ENCODE measurements at regions not wholly inside any gene's neighbourhood (a gene's known extent, or its start where the extent isn't known, plus 50 kb on each side); places are given as distances from the start of the nearest gene placed in this dataset.

- TF ChIP-seq KDM5A (IDR thresholded peaks at IDR 0.05; ENCODE audit: low read length) (no peak), JUND (IDR thresholded peaks at IDR 0.05; ENCODE audit: low read length) (no peak), RBBP5 (IDR thresholded peaks at IDR 0.05; ENCODE audit: borderline replicate concordance, low read depth, low read length) (no peak), EGR1 (IDR thresholded peaks at IDR 0.05; ENCODE audit: borderline replicate concordance, low read depth, low read length) (no peak), HDAC6 (IDR thresholded peaks at IDR 0.05; ENCODE audit: low read depth, low read length) (no peak), NRF1 (IDR thresholded peaks at IDR 0.05; ENCODE audit: low read depth, low read length) (no peak), GABPA (IDR thresholded peaks at IDR 0.05; ENCODE audit: borderline replicate concordance, insufficient read depth, low read length) (no peak)
Measured at GRCh38 chr9:93843396-93843795, 111.8 kb downstream of the BARX1 start (continued).
